Fibroblast of pulmonary artery (primary cell): ENCODE measurements at regions not wholly inside any gene's neighbourhood (a gene's known extent, or its start where the extent isn't known, plus 50 kb on each side); places are given as distances from the start of the nearest gene placed in this dataset.

ENCODE experiments used
- DNase-seq: peaks from one replicate; pipeline ENCODE4 v3.0.0-alpha.2; 2010; ENCODE audit warnings: low read depth
- H3K4me3 ChIP-seq: replicated peaks from 2 replicates; pipeline ENCODE4 v1.5.1; 2011; ENCODE audit warnings: low read depth, mild to moderate bottlenecking, control low read depth, low read length, moderate library complexity
- TF ChIP-seq, protein P1 (sequence below): IDR thresholded peaks from 2 replicates; pipeline ENCODE4 v1.5.1; 2011; ENCODE audit warnings: mild to moderate bottlenecking, control low read depth, low read length, inconsistent platforms; ENCODE audit errors: missing control alignments

DNA sequence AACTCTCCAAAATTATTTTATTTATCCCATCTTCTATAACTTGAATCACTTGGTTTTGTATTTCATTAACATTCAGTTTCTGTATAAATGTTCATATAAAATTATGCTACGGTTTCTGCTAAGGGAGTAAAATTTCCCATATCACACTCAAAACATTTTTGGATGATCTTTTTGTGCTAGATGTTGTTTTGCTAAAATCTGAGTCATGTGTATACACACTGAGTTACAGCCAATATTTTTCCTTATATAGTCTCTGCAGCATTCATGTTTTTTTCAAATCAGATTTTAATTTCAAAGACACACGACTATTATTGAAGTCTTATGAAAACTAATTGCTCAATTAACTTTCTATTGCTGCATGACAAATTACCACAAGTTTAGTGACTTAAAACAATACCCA is 54.3 kb upstream of the SLC2A12 start:
- no peak overlapping the region for H3K4me3 ChIP-seq
- TF ChIP-seq, protein P1, sequence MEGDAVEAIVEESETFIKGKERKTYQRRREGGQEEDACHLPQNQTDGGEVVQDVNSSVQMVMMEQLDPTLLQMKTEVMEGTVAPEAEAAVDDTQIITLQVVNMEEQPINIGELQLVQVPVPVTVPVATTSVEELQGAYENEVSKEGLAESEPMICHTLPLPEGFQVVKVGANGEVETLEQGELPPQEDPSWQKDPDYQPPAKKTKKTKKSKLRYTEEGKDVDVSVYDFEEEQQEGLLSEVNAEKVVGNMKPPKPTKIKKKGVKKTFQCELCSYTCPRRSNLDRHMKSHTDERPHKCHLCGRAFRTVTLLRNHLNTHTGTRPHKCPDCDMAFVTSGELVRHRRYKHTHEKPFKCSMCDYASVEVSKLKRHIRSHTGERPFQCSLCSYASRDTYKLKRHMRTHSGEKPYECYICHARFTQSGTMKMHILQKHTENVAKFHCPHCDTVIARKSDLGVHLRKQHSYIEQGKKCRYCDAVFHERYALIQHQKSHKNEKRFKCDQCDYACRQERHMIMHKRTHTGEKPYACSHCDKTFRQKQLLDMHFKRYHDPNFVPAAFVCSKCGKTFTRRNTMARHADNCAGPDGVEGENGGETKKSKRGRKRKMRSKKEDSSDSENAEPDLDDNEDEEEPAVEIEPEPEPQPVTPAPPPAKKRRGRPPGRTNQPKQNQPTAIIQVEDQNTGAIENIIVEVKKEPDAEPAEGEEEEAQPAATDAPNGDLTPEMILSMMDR, result no peak
- DNase-seq, result no peak

DNA sequence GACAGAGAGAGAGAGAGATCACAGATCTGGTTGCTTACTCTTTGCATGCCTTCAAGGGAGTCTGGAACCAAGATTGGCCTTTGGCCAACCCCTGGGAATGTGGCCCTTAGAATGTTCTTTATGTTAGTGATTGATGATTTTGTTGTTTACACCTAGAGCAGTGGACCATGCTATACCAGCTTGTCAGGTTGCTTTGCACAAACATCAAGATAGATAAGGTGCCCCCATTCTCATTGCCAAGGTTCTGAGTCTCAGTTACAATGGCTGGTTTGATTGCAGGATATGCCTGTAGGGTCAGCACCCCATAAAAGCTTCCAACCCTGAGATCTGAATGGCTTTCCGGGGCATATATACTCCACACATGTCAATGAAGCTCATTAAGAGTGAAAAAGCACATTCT is 53.5 kb upstream of the SLC2A12 start:
- no peak overlapping the region for H3K4me3 ChIP-seq
- DNase-seq, result no peak
- TF ChIP-seq, protein P1, result no peak

DNA sequence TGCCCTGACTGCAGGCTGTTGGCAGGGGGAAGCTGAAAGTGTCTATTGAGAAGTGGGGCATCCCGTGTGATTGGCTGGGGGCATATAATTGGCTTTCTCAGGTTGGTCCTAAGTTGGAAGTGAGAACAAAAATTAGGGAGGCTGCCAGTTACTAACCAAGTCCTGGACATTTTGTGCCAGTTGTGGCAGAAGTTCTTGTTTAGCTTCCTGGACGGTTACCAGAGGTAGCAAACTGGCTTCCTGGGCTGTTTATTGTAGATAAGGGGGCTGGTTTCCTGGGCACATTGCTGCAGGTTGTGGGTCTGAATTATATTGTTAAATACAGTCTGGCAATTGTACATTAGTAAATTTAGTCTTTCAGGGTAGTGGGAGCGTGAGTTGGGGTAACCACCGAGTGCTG is 50.6 kb upstream of the SLC2A12 start:
- TF ChIP-seq, protein P1, result no peak
- no peak for DNase-seq
- H3K4me3 ChIP-seq, result no peak overlapping the region
